ENCODE measurements at regions not wholly inside any gene's neighbourhood (a gene's known extent, or its start where the extent isn't known, plus 50 kb on each side); places are given as distances from the start of the nearest gene placed in this dataset.

DNA sequence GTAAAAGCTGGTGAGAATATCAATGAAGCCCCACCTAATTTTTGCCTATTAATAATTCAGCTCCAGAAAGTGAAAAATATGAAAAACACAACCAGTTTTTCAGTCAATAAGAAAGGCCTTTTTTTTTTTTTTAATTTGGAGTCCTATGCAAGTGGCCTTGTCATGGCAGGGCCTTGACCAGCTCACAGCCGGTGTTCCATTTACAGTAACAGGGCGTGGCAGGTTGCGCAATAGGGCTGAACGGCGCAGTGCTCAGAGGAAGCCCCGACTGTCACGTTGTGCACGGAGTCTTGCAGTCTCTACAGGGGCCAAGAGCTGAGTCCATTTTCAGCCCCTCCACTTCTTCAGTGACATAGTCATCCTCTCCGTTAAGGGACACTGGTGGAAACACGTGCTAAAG, 184.1 kb upstream of the FN1 start (continued):
- TF ChIP-seq, protein P1, sequence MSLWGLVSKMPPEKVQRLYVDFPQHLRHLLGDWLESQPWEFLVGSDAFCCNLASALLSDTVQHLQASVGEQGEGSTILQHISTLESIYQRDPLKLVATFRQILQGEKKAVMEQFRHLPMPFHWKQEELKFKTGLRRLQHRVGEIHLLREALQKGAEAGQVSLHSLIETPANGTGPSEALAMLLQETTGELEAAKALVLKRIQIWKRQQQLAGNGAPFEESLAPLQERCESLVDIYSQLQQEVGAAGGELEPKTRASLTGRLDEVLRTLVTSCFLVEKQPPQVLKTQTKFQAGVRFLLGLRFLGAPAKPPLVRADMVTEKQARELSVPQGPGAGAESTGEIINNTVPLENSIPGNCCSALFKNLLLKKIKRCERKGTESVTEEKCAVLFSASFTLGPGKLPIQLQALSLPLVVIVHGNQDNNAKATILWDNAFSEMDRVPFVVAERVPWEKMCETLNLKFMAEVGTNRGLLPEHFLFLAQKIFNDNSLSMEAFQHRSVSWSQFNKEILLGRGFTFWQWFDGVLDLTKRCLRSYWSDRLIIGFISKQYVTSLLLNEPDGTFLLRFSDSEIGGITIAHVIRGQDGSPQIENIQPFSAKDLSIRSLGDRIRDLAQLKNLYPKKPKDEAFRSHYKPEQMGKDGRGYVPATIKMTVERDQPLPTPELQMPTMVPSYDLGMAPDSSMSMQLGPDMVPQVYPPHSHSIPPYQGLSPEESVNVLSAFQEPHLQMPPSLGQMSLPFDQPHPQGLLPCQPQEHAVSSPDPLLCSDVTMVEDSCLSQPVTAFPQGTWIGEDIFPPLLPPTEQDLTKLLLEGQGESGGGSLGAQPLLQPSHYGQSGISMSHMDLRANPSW (CRISPR knock-in tag; IDR thresholded peaks at IDR 0.05; ENCODE audit: borderline replicate concordance), result no peak
- no peak for TF ChIP-seq HDAC6 (IDR thresholded peaks at IDR 0.05; ENCODE audit: low read depth, low read length)
- no peak for TF ChIP-seq KDM5A (IDR thresholded peaks at IDR 0.05; ENCODE audit: borderline replicate concordance, low read length)
- TF ChIP-seq, protein P2, sequence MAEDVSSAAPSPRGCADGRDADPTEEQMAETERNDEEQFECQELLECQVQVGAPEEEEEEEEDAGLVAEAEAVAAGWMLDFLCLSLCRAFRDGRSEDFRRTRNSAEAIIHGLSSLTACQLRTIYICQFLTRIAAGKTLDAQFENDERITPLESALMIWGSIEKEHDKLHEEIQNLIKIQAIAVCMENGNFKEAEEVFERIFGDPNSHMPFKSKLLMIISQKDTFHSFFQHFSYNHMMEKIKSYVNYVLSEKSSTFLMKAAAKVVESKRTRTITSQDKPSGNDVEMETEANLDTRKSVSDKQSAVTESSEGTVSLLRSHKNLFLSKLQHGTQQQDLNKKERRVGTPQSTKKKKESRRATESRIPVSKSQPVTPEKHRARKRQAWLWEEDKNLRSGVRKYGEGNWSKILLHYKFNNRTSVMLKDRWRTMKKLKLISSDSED (CRISPR knock-in tag; IDR thresholded peaks at IDR 0.05), result no peak
- TF ChIP-seq ZNF180 (CRISPR knock-in tag; IDR thresholded peaks at IDR 0.05; ENCODE audit: borderline replicate concordance, low read depth), result no peak
- TF ChIP-seq, protein P3, sequence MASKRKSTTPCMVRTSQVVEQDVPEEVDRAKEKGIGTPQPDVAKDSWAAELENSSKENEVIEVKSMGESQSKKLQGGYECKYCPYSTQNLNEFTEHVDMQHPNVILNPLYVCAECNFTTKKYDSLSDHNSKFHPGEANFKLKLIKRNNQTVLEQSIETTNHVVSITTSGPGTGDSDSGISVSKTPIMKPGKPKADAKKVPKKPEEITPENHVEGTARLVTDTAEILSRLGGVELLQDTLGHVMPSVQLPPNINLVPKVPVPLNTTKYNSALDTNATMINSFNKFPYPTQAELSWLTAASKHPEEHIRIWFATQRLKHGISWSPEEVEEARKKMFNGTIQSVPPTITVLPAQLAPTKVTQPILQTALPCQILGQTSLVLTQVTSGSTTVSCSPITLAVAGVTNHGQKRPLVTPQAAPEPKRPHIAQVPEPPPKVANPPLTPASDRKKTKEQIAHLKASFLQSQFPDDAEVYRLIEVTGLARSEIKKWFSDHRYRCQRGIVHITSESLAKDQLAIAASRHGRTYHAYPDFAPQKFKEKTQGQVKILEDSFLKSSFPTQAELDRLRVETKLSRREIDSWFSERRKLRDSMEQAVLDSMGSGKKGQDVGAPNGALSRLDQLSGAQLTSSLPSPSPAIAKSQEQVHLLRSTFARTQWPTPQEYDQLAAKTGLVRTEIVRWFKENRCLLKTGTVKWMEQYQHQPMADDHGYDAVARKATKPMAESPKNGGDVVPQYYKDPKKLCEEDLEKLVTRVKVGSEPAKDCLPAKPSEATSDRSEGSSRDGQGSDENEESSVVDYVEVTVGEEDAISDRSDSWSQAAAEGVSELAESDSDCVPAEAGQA (IDR thresholded peaks at IDR 0.05; ENCODE audit: low read depth), result peak; percentile 67; the same call in 1 of the 2 replicates
- TF ChIP-seq, protein P3 (CRISPR knock-in tag; IDR thresholded peaks at IDR 0.05; ENCODE audit: borderline replicate concordance), result no peak
- TF ChIP-seq, protein P4, sequence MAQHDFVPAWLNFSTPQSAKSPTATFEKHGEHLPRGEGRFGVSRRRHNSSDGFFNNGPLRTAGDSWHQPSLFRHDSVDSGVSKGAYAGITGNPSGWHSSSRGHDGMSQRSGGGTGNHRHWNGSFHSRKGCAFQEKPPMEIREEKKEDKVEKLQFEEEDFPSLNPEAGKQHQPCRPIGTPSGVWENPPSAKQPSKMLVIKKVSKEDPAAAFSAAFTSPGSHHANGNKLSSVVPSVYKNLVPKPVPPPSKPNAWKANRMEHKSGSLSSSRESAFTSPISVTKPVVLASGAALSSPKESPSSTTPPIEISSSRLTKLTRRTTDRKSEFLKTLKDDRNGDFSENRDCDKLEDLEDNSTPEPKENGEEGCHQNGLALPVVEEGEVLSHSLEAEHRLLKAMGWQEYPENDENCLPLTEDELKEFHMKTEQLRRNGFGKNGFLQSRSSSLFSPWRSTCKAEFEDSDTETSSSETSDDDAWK (CRISPR knock-in tag; IDR thresholded peaks at IDR 0.05), result no peak
- TF ChIP-seq ADNP (CRISPR knock-in tag; IDR thresholded peaks at IDR 0.05), result no peak
- TF ChIP-seq ZNF652 (CRISPR knock-in tag; IDR thresholded peaks at IDR 0.05; ENCODE audit: borderline replicate concordance, low read depth), result no peak
- TF ChIP-seq PHF8 (CRISPR knock-in tag; IDR thresholded peaks at IDR 0.05), result no peak
- TF ChIP-seq SATB2 (CRISPR knock-in tag; IDR thresholded peaks at IDR 0.05), result no peak
- no peak for TF ChIP-seq STAT5B (CRISPR knock-in tag; IDR thresholded peaks at IDR 0.05)
- no peak for TF ChIP-seq ZNF101 (CRISPR knock-in tag; IDR thresholded peaks at IDR 0.05; ENCODE audit: borderline replicate concordance, low read depth)
- no peak for TF ChIP-seq KLF15 (CRISPR knock-in tag; IDR thresholded peaks at IDR 0.05; ENCODE audit: borderline replicate concordance)
- no peak for TF ChIP-seq REPIN1 (CRISPR knock-in tag; IDR thresholded peaks at IDR 0.05; ENCODE audit: borderline replicate concordance, low read depth)
- TF ChIP-seq ZBTB38 (CRISPR knock-in tag; IDR thresholded peaks at IDR 0.05), result peak; percentile 97
- no peak for TF ChIP-seq XRCC5 (optimal IDR thresholded peaks at IDR 0.05; ENCODE audit: low read length)
- TF ChIP-seq, protein P5, sequence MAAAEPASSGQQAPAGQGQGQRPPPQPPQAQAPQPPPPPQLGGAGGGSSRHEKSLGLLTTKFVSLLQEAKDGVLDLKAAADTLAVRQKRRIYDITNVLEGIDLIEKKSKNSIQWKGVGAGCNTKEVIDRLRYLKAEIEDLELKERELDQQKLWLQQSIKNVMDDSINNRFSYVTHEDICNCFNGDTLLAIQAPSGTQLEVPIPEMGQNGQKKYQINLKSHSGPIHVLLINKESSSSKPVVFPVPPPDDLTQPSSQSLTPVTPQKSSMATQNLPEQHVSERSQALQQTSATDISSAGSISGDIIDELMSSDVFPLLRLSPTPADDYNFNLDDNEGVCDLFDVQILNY (CRISPR knock-in tag; conservative IDR thresholded peaks at IDR 0.05), result no peak

All from HepG2 (cell line).